ENCODE measurements at regions not wholly inside any gene's neighbourhood (a gene's known extent, or its start where the extent isn't known, plus 50 kb on each side); places are given as distances from the start of the nearest gene placed in this dataset.

DNA sequence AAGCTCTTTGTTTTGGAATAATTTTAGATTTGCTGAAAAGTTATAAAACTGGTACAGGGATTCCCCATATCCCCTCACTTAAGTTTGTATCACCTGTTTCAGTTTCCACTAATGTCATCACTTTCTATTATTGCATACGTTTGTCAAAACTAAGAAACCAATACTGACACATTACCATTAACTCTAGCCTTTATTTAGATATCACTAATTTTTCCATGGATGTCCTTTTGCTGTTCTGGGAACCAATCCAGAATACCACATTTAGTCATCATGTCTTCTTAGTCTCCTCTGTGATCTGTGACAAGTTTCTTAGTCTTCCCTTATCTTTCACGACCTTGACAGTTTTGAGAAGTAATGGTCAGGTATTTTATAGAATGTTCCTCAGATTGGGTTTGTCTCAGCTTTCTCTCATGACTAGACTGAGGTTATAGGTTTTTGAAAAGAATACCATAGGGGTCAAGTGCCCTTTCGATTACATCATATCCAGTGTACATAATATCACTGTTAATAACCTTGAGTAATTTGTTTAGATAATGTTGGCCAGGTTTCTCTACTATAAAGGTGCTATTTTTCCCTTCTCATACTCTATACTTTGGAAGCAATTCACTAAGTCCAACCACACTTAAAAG is 51.9 kb upstream of the NMUR2 start:
- DNase-seq (ENCODE audit: low read depth): no peak
- TF ChIP-seq, protein P1, sequence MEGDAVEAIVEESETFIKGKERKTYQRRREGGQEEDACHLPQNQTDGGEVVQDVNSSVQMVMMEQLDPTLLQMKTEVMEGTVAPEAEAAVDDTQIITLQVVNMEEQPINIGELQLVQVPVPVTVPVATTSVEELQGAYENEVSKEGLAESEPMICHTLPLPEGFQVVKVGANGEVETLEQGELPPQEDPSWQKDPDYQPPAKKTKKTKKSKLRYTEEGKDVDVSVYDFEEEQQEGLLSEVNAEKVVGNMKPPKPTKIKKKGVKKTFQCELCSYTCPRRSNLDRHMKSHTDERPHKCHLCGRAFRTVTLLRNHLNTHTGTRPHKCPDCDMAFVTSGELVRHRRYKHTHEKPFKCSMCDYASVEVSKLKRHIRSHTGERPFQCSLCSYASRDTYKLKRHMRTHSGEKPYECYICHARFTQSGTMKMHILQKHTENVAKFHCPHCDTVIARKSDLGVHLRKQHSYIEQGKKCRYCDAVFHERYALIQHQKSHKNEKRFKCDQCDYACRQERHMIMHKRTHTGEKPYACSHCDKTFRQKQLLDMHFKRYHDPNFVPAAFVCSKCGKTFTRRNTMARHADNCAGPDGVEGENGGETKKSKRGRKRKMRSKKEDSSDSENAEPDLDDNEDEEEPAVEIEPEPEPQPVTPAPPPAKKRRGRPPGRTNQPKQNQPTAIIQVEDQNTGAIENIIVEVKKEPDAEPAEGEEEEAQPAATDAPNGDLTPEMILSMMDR (IDR thresholded peaks at IDR 0.05; ENCODE audit: insufficient read depth, low read depth, low read length, missing control alignments): no peak
- no peak overlapping the region for H3K4me3 ChIP-seq (ENCODE audit: low read depth, low read length)

DNA sequence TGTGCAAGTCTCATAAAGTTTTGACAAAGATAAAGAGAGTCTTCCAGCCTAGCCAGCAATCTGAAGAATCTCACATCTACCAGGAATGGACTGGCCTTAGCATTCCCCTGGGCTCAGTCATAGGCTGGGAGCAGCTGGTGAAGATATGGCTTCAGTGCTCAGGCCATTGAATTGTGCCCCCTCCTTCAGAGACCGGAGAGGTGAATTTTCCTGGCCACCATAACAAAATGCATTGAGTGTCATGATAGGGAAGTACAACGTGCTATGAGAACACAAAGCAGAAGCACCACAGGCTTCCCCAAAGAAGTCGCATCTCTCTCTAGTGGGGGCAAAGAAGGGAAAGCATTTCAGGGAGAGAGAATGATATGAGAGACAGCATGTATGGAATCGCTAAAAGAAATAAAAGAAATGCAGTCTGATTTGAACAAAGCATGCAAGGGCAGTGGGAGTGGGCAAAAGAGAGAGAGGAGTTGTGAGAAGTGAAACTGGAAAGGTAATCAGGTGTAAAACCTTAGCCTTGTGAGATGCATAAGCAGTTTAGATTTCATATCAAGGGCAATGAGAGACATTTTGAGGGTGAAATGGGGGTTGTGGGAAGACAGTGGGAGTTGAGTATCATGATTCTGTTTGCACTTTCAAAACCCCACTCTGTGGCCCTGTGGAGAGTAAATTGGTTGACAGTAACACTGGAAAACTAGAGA is 57.1 kb upstream of the NMUR2 start:
- no peak overlapping the region for H3K4me3 ChIP-seq (ENCODE audit: low read depth, low read length)
- DNase-seq (ENCODE audit: low read depth): peak; percentile 44
- TF ChIP-seq, protein P1 (IDR thresholded peaks at IDR 0.05; ENCODE audit: insufficient read depth, low read depth, low read length, missing control alignments): no peak

DNA sequence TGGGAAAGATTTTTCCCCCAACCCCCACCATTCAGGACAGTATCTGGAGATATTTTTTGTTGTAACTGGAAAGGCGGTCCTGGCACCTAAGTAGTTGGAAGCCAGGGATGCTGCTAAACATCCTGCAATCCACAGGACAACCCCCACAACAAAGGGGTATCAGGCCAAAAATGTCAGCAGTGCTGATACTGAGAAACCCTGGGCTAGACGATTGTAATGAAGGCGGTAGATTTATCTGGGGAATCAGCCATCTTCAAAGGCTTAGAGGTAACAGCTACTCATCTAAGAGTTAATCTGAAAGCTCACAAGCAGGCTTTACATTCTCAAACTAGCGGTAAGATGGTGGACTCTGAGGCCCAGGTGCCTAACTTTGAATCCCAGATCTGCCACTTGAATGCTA is 59.0 kb upstream of the NMUR2 start:
- TF ChIP-seq, protein P1 (IDR thresholded peaks at IDR 0.05; ENCODE audit: insufficient read depth, low read depth, low read length, missing control alignments): no peak
- no peak for DNase-seq (ENCODE audit: low read depth)
- no peak overlapping the region for H3K4me3 ChIP-seq (ENCODE audit: low read depth, low read length)

DNA sequence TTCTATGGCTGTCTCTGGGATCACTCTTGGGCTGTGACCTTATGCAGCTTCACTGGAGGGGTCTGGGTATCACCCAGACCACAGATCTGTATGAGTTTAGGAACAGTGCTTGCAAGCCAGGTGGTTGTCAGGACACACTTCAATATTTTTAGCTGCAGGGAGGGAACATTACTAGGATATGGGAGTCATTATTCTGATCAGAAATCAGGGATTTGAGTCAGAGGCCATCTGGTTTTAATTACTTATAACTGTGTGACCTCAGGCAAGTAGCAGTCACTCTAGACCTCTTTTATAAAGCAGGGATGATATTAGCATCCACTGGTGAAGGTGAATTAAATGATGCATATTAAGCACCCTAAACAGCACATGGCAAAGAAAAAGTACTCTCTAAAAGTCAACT is 60.1 kb upstream of the NMUR2 start:
- no peak for DNase-seq (ENCODE audit: low read depth)
- H3K4me3 ChIP-seq (ENCODE audit: low read depth, low read length): no peak overlapping the region
- TF ChIP-seq, protein P1 (IDR thresholded peaks at IDR 0.05; ENCODE audit: insufficient read depth, low read depth, low read length, missing control alignments): no peak

DNA sequence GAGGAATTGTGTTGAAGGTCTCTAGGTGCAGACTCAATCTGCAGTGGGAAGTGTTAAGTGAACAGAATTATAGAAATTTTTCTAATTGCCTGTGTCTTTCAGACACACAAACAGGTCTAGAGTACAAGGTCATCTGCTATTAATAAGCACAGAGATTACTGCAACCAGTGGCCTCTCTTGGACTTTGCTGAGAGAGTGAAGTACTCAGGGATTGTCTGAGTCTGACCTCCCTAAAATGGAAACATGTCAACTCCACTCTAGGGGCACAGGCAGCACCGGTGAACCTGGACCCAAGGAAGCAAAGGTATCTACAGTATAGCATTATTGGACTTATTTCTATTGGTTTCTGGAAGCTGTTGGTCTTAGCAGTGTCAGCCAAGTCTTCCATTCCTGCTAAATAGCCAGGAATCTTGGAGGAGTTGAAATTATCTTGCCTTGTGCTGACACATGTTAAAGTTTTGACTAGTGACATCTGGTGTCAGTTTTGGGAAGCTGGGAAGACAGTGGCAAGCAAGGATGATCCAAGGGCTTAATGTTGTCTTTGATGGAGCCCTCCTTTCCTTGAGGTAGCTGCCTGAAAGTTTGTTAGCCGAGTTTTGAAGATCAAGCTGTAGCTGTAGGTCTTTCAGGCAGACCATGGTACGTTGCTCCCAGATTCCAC is 61.1 kb upstream of the NMUR2 start:
- no peak overlapping the region for H3K4me3 ChIP-seq (ENCODE audit: low read depth, low read length)
- TF ChIP-seq, protein P1 (IDR thresholded peaks at IDR 0.05; ENCODE audit: insufficient read depth, low read depth, low read length, missing control alignments): no peak
- no peak for DNase-seq (ENCODE audit: low read depth)

DNA sequence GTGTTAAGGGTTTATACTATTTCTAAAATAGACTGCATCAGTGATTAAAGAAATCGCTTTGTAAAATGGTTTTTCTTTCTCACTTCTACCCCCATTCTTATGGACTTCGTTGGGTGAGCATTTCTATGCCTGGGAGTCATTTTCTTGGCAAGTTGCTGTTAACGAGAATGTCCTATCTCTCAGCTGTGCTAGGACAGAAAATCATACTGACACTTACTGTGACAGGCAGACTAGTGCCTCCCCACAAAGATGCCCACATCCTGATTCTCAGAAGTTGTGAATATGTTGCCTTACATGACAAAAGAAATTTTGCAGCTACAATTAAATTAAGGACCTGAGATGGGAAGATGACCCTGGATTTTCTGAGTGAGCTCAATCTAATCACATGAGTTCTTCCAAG is 65.1 kb upstream of the NMUR2 start:
- no peak overlapping the region for H3K4me3 ChIP-seq (ENCODE audit: low read depth, low read length)
- DNase-seq (ENCODE audit: low read depth): no peak

More for the DNA sequence above, 65.1 kb upstream of the NMUR2 start:
- TF ChIP-seq, protein P1 (IDR thresholded peaks at IDR 0.05; ENCODE audit: insufficient read depth, low read depth, low read length, missing control alignments): no peak

Measured in GM12865 (cell line).